Myocyte (in vitro differentiated cells): ENCODE measurements at regions not wholly inside any gene's neighbourhood (a gene's known extent, or its start where the extent isn't known, plus 50 kb on each side); places are given as distances from the start of the nearest gene placed in this dataset.

Experiments
- DNase-seq: peaks from one replicate; pipeline ENCODE4 v3.0.0-alpha.2; 2012; ENCODE audit warnings: low read depth

GRCh38 chr2:204012072-204012653 is 75.6 kb downstream of the ICOS start:
- no peak for DNase-seq

- no peak for DNase-seq
Observed at GRCh38 chr2:204015118-204015843, 78.7 kb downstream of the ICOS start.

- peak; percentile 70 for DNase-seq
Observed at GRCh38 chr2:204018717-204019116, 82.2 kb downstream of the ICOS start.

GRCh38 chr2:204019572-204020501 is 83.3 kb downstream of the ICOS start:
- DNase-seq = peak; percentile 62

GRCh38 chr2:204021290-204022081 is 84.9 kb downstream of the ICOS start:
- DNase-seq = peak; percentile 64

- no peak for DNase-seq
Observed at GRCh38 chr2:204022550-204022949, 86.0 kb downstream of the ICOS start.

- no peak for DNase-seq
Observed at GRCh38 chr2:204023088-204023487, 86.5 kb downstream of the ICOS start.

- peak; percentile 68 for DNase-seq
Observed at GRCh38 chr2:204024503-204024902, 87.9 kb downstream of the ICOS start.

- no peak for DNase-seq
Observed at GRCh38 chr2:204024906-204025475, 88.4 kb downstream of the ICOS start.

- no peak for DNase-seq
Observed at GRCh38 chr2:204026294-204026693, 89.7 kb downstream of the ICOS start.

GRCh38 chr2:204027091-204027490 is 90.5 kb downstream of the ICOS start:
- DNase-seq = peak; percentile 89

- no peak for DNase-seq
Observed at GRCh38 chr2:204030322-204030721, 93.8 kb downstream of the ICOS start.

GRCh38 chr2:204031056-204031455 is 94.5 kb downstream of the ICOS start:
- DNase-seq = no peak

- no peak for DNase-seq
Observed at GRCh38 chr2:204032301-204032700, 95.7 kb downstream of the ICOS start.

GRCh38 chr2:204033611-204034495 is 97.3 kb downstream of the ICOS start:
- no peak for DNase-seq

GRCh38 chr2:204036706-204037105 is 100.1 kb downstream of the ICOS start:
- no peak for DNase-seq

GRCh38 chr2:204037286-204037685 is 100.7 kb downstream of the ICOS start:
- DNase-seq = no peak

GRCh38 chr2:204039298-204039838 is 102.8 kb downstream of the ICOS start:
- no peak for DNase-seq

GRCh38 chr2:204040016-204040415 is 103.5 kb downstream of the ICOS start:
- no peak for DNase-seq

- DNase-seq = no peak
Observed at GRCh38 chr2:204042401-204042800, 105.8 kb downstream of the ICOS start.
